ENCODE measurements at regions not wholly inside any gene's neighbourhood (a gene's known extent, or its start where the extent isn't known, plus 50 kb on each side); places are given as distances from the start of the nearest gene placed in this dataset.

- Mint-ChIP-seq H3K27me3 (peaks cover 13% of the 10 kb centered on the region), H3K4me1 (no peaks in the 10 kb centered on the region), H3K27ac (no peak overlapping the region), H3K4me3 (no peak overlapping the region), H3K36me3 (no peaks in the 10 kb centered on the region), H3K9me3 (no peaks in the 10 kb centered on the region)
- POLR2A ChIA-PET = no interaction called here
- ATAC-seq (ENCODE audit: low read depth) (no peak), DNase-seq (no peak)
Measured at GRCh38 chr4:3835527-3836405, 69.6 kb downstream of the ADRA2C start.

DNA sequence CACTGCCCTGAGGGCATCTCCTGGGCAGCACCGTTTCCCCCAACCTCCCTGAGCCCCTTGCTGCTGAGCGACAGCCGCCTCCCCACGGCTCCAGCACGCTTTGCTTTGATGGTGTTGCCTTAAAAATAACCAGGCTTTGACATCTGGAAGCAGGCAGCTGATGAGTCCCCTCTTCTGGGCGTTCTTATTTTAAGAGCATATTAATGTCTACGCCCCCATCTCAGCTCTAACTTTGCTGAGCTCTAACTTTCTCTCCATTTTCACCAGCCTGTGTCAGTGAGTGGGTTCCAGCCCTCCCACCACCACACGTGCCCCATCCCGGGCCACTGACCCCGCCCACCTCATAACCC is 70.2 kb downstream of the ADRA2C start:
- no peak for DNase-seq
- H3K27ac Mint-ChIP-seq = no peak overlapping the region
- H3K36me3 Mint-ChIP-seq = no peaks in the 10 kb centered on the region
- no peak overlapping the region for H3K4me3 Mint-ChIP-seq
- POLR2A ChIA-PET = no interaction called here
- no peaks in the 10 kb centered on the region for H3K4me1 Mint-ChIP-seq
- ATAC-seq (ENCODE audit: low read depth) = no peak
- H3K27me3 Mint-ChIP-seq = peaks cover 13% of the 10 kb centered on the region
- H3K9me3 Mint-ChIP-seq = no peaks in the 10 kb centered on the region

DNA sequence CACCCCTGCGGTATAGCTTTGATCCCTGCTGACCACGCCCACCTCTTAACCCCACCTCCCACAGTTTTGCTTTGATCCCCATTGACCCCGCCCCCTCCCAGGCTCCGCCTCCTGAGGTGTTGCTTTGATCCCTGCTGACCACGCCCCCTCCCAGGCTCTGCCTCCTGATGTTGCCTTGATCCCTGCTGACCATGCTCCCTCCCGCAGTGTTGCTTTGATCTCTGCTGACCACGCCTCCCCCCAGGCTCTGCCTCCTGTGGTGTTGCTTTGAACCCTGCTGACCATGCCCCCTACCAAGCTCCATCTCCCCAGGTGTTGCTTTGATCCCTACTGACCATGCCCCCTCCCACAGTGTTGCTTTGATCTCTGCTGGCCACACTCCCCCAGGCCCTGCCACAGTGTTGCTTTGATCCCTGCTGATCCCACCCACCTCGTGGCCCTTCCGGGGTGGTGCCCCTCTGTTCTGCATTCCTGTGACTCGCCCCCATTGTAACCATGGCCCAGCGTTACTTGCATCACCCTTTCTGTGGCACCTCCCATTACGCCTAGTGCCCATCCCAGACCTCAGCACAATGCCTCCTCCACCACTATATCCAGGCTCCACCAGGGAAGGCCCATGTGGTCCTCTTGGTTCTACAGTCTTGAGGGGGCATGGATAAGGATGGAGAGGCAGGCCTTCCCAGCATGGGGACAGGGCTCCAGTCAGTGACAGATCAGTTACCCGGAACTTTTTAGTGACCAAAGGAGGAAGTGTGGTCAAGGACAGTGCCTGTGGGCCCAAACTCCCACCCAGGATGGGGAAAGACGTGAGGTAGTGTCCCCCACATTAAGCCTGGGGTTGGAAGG is 70.8 kb downstream of the ADRA2C start:
- Mint-ChIP-seq H3K4me3 (no peak overlapping the region), H3K9me3 (no peaks in the 10 kb centered on the region), H3K27ac (no peak overlapping the region), H3K36me3 (no peaks in the 10 kb centered on the region), H3K4me1 (no peaks in the 10 kb centered on the region), H3K27me3 (peaks cover 13% of the 10 kb centered on the region)
- POLR2A ChIA-PET = no interaction called here
- DNase-seq = no peak
- ATAC-seq (ENCODE audit: low read depth) = no peak

GRCh38 chr4:3838437-3839380 is 72.5 kb downstream of the ADRA2C start:
- no peak overlapping the region for H3K4me3 Mint-ChIP-seq
- no peaks in the 10 kb centered on the region for H3K9me3 Mint-ChIP-seq
- H3K27me3 Mint-ChIP-seq = peaks cover 13% of the 10 kb centered on the region
- DNase-seq (no peak), ATAC-seq (ENCODE audit: low read depth) (no peak)
- no peak overlapping the region for H3K27ac Mint-ChIP-seq
- no peaks in the 10 kb centered on the region for H3K36me3 Mint-ChIP-seq
- POLR2A ChIA-PET = no interaction called here
- H3K4me1 Mint-ChIP-seq = no peaks in the 10 kb centered on the region

GRCh38 chr4:3845094-3845743 is 79.0 kb downstream of the ADRA2C start:
- Mint-ChIP-seq H3K9me3 (no peaks in the 10 kb centered on the region), H3K4me1 (no peaks in the 10 kb centered on the region), H3K4me3 (no peak overlapping the region), H3K36me3 (no peaks in the 10 kb centered on the region), H3K27me3 (peaks cover 4% of the 10 kb centered on the region), H3K27ac (no peak overlapping the region)
- POLR2A ChIA-PET = no interaction called here
- DNase-seq (no peak), ATAC-seq (ENCODE audit: low read depth) (no peak)

DNA sequence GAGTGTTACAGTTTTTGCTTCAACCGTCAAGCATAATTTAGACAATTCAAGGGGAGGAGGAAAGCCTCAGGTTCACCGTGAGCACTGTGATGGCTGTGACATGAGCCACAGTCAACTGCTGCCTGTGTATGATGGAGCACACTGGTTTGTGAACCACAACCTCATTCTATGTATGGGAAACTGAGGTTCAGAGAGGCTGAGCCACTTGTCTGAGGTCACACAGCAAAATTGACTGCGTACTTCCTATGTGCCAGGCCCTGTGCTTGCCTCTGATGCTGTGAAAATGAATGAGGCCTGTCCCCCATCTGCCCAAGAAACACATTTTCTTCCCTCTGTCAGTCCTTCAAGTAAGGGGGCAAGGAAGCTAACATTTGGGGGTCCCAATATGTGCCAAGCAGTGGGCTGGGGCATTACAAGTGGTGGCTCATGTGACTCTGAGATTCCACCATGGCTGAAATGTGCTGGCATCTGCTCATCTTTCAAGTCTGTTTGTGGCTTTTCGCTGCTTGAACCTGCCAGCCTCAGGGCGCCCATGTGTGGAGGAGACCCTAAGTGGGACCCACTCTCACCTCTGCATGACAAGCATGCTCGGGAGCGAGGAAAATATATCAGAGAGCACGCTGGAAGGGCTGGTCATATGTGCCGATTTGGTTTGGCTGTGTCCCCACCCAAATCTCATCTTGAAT is 79.7 kb downstream of the ADRA2C start:
- POLR2A ChIA-PET = no interaction called here
- no peak overlapping the region for H3K27ac Mint-ChIP-seq
- peaks cover 4% of the 10 kb centered on the region for H3K27me3 Mint-ChIP-seq
- ATAC-seq (ENCODE audit: low read depth) (no peak), DNase-seq (no peak)
- H3K4me3 Mint-ChIP-seq = no peak overlapping the region
- no peaks in the 10 kb centered on the region for H3K4me1 Mint-ChIP-seq
- no peaks in the 10 kb centered on the region for H3K9me3 Mint-ChIP-seq
- no peaks in the 10 kb centered on the region for H3K36me3 Mint-ChIP-seq

GRCh38 chr4:3847211-3847940 is 81.2 kb downstream of the ADRA2C start:
- no peak overlapping the region for H3K27ac Mint-ChIP-seq
- H3K4me1 Mint-ChIP-seq = no peaks in the 10 kb centered on the region
- no peak for ATAC-seq (ENCODE audit: low read depth)
- no peak overlapping the region for H3K4me3 Mint-ChIP-seq
- H3K9me3 Mint-ChIP-seq = no peaks in the 10 kb centered on the region
- no peaks in the 10 kb centered on the region for H3K36me3 Mint-ChIP-seq
- H3K27me3 Mint-ChIP-seq = peaks cover 4% of the 10 kb centered on the region
- no peak for DNase-seq
- POLR2A ChIA-PET = no interaction called here

GRCh38 chr4:3848323-3848722 is 82.1 kb downstream of the ADRA2C start:
- Mint-ChIP-seq H3K36me3 (no peaks in the 10 kb centered on the region), H3K4me3 (no peak overlapping the region), H3K9me3 (no peaks in the 10 kb centered on the region), H3K4me1 (no peaks in the 10 kb centered on the region), H3K27ac (no peak overlapping the region), H3K27me3 (peaks cover 4% of the 10 kb centered on the region)
- DNase-seq (no peak), ATAC-seq (ENCODE audit: low read depth) (no peak)
- POLR2A ChIA-PET = no interaction called here

DNA sequence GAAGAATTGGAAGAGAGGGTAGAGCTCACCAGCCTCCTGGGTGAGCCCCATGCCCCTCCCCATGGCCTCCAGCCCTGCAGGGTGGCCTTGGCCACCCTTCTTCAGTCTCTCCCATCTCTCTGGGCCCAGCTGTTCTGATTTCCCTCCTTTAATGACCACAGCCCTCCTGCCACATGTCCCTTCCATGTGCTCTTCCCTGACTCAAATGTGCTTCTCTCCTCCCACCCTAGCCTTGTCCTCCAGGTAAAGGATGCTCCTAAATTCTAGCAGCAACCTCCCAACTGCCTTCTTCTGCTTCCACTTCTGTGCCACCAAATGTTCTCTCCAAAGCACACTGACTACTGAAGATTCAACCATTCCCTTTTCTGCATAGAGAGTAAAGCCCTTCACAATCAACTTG is 83.0 kb downstream of the ADRA2C start:
- Mint-ChIP-seq H3K4me3 (no peak overlapping the region), H3K27me3 (peaks cover 4% of the 10 kb centered on the region), H3K4me1 (no peaks in the 10 kb centered on the region), H3K27ac (no peak overlapping the region), H3K9me3 (no peaks in the 10 kb centered on the region), H3K36me3 (no peaks in the 10 kb centered on the region)
- POLR2A ChIA-PET = no interaction called here
- DNase-seq (no peak), ATAC-seq (ENCODE audit: low read depth) (no peak)

- Mint-ChIP-seq H3K4me3 (no peak overlapping the region), H3K27me3 (peaks cover 4% of the 10 kb centered on the region), H3K9me3 (no peaks in the 10 kb centered on the region), H3K4me1 (no peaks in the 10 kb centered on the region), H3K36me3 (no peaks in the 10 kb centered on the region), H3K27ac (no peak overlapping the region)
- POLR2A ChIA-PET = no interaction called here
- ATAC-seq (ENCODE audit: low read depth) = no peak
- DNase-seq = no peak
Measured at GRCh38 chr4:3850128-3850527, 83.9 kb downstream of the ADRA2C start.

- POLR2A ChIA-PET = no interaction called here
Measured at GRCh38 chr4:3851211-3851610, 85.0 kb downstream of the ADRA2C start.

GRCh38 chr4:3851881-3852280 is 85.7 kb downstream of the ADRA2C start:
- H3K27me3 Mint-ChIP-seq = no peaks in the 10 kb centered on the region
- POLR2A ChIA-PET = no interaction called here
- H3K36me3 Mint-ChIP-seq = no peaks in the 10 kb centered on the region
- no peak overlapping the region for H3K4me3 Mint-ChIP-seq
- no peak overlapping the region for H3K27ac Mint-ChIP-seq
- DNase-seq (no peak), ATAC-seq (ENCODE audit: low read depth) (no peak)
- no peaks in the 10 kb centered on the region for H3K9me3 Mint-ChIP-seq
- no peaks in the 10 kb centered on the region for H3K4me1 Mint-ChIP-seq

More at GRCh38 chr4:3851211-3851610, 85.0 kb downstream of the ADRA2C start:
- H3K4me3 Mint-ChIP-seq = no peak overlapping the region
- no peaks in the 10 kb centered on the region for H3K36me3 Mint-ChIP-seq
- H3K9me3 Mint-ChIP-seq = no peaks in the 10 kb centered on the region
- H3K27ac Mint-ChIP-seq = no peak overlapping the region
- H3K4me1 Mint-ChIP-seq = no peaks in the 10 kb centered on the region
- DNase-seq = no peak
- ATAC-seq (ENCODE audit: low read depth) = no peak
- H3K27me3 Mint-ChIP-seq = no peaks in the 10 kb centered on the region

Measured in activated naive CD8-positive, alpha-beta T cell treated with anti-CD3 and anti-CD28 coated beads, Interleukin-2, amount 10 ng/mL, durations not matched to agents 7 days and 5 days (primary cell).